Astrocyte (in vitro differentiated cells and primary cell): ENCODE measurements at regions not wholly inside any gene's neighbourhood (a gene's known extent, or its start where the extent isn't known, plus 50 kb on each side); places are given as distances from the start of the nearest gene placed in this dataset.
"Not testable (repeated sequence)": the region's sequence is repeated elsewhere in the genome, so short reads cannot be mapped to it uniquely, and the experiment has no call there.

ENCODE experiments used
- DNase-seq: peaks from one replicate; pipeline ENCODE4 v3.0.0-alpha.2; 2010; ENCODE audit warnings: low read depth
- FAIRE-seq: peaks from 2 replicates; lab custom pipeline; 2011; peaks lifted over from hg19 to GRCh38; lab: Jason Lieb, UNC
- H2AFZ ChIP-seq: 2 replicates; pipeline ENCODE4 v1.6.0; 2012; ENCODE audit warnings: low read depth, low read length, inconsistent platforms
- H3K27ac ChIP-seq: 2 replicates; pipeline ENCODE4 v1.5.1; 2011; ENCODE audit warnings: low read depth, low read length, inconsistent platforms
- H3K27me3 ChIP-seq: 2 replicates; pipeline ENCODE4 v1.6.0; 2011; ENCODE audit warnings: low read length, inconsistent platforms; ENCODE audit not compliant: insufficient read depth
- H3K36me3 ChIP-seq: 2 replicates; pipeline ENCODE4 v1.5.1; 2011; ENCODE audit warnings: low read length, inconsistent platforms; ENCODE audit not compliant: insufficient read depth
- H3K4me1 ChIP-seq: 2 replicates; pipeline ENCODE4 v1.5.1; 2011; ENCODE audit warnings: low read length, inconsistent platforms; ENCODE audit not compliant: insufficient read depth
- H3K4me2 ChIP-seq: 2 replicates; pipeline ENCODE4 v1.6.0; 2012; ENCODE audit warnings: low read length, inconsistent platforms
- H3K4me3 ChIP-seq: 2 replicates; pipeline ENCODE4 v1.5.1; 2011; ENCODE audit warnings: low read depth, mild to moderate bottlenecking, low read length, inconsistent platforms; ENCODE audit not compliant: insufficient read depth
- H3K79me2 ChIP-seq: 2 replicates; pipeline ENCODE4 v1.6.0; 2012; ENCODE audit warnings: mild to moderate bottlenecking, low read length, inconsistent platforms; ENCODE audit not compliant: insufficient read depth
- H3K9ac ChIP-seq: 2 replicates; pipeline ENCODE4 v1.6.0; 2012; ENCODE audit warnings: mild to moderate bottlenecking, low read length, inconsistent platforms
- H3K9me3 ChIP-seq: 2 replicates; pipeline ENCODE4 v1.5.1; 2012; ENCODE audit warnings: low read depth, mild to moderate bottlenecking, low read length, inconsistent platforms; ENCODE audit not compliant: insufficient read depth
- H4K20me1 ChIP-seq: 2 replicates; pipeline ENCODE4 v1.6.0; 2012; ENCODE audit warnings: low read length, inconsistent platforms; ENCODE audit not compliant: insufficient read depth
- H3K27ac Mint-ChIP-seq: one replicate; pipeline ENCODE4 v1.8.0; 2021; ENCODE audit warnings: mild to moderate bottlenecking, mixed read lengths; ENCODE audit not compliant: unreplicated experiment
- H3K27me3 Mint-ChIP-seq: one replicate; pipeline ENCODE4 v1.8.0; 2021; ENCODE audit warnings: low read depth, mixed read lengths; ENCODE audit not compliant: unreplicated experiment
- H3K36me3 Mint-ChIP-seq: one replicate; pipeline ENCODE4 v1.8.0; 2021; ENCODE audit warnings: low read depth, mixed read lengths; ENCODE audit not compliant: unreplicated experiment
- H3K4me1 Mint-ChIP-seq: one replicate; pipeline ENCODE4 v1.8.0; 2021; ENCODE audit warnings: low read depth, mixed read lengths; ENCODE audit not compliant: unreplicated experiment
- H3K4me3 Mint-ChIP-seq: one replicate; pipeline ENCODE4 v1.8.0; 2021; ENCODE audit warnings: mild to moderate bottlenecking, moderate library complexity, mixed read lengths; ENCODE audit not compliant: unreplicated experiment
- H3K9me3 Mint-ChIP-seq: one replicate; pipeline ENCODE4 v1.8.0; 2021; ENCODE audit warnings: mild to moderate bottlenecking, mixed read lengths; ENCODE audit not compliant: unreplicated experiment
- EZH2 ChIP-seq: IDR thresholded peaks from 2 replicates; pipeline ENCODE4 v1.6.1; 2012; ENCODE audit warnings: mild to moderate bottlenecking, low read length, inconsistent platforms; ENCODE audit not compliant: insufficient read depth
- TF ChIP-seq, protein P1 (sequence below): IDR thresholded peaks from 2 replicates; pipeline ENCODE4 v1.5.1; 2011; ENCODE audit warnings: low read depth, mild to moderate bottlenecking, inconsistent platforms, low read length, moderate library complexity; ENCODE audit not compliant: insufficient read depth

DNA sequence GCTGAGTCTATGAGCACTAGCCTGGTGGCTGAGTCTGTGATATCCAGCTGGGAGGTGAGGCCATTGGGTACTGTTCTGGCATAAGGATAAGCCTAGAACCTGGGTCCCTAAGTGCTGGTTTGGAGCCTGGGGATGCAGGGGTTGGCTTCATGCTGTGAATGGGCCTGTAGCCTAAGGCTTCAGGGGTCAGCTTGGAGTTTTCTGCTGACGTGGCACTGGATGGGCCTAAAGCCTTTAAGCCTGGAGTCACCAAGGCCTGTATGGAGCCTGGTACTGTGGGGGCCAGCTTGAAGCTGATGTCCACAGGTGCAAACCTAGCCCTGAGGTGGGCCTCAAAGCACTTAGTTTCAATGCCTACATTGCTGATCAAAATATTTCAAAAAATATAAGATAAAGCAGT, 979.6 kb upstream of the POU3F4 start:
- Histone ChIP-seq H4K20me1 (no peaks in the 10 kb centered on the region), H3K27ac (no peak overlapping the region), H3K4me1 (no peaks in the 10 kb centered on the region), H3K4me2 (no peak overlapping the region), H3K9me3 (no peaks in the 10 kb centered on the region), H3K79me2 (no peaks in the 10 kb centered on the region), H3K27me3 (no peaks in the 10 kb centered on the region), H3K4me3 (no peak overlapping the region), H3K36me3 (no peaks in the 10 kb centered on the region), H3K9ac (no peak overlapping the region), H2AFZ (no peak overlapping the region)
- Mint-ChIP-seq H3K9me3 (no peaks in the 10 kb centered on the region), H3K36me3 (no peaks in the 10 kb centered on the region), H3K4me3 (no peak overlapping the region), H3K27ac (no peak overlapping the region), H3K4me1 (peaks cover 4% of the 10 kb centered on the region), H3K27me3 (no peaks in the 10 kb centered on the region)
- no peak for DNase-seq
- FAIRE-seq: no peak
- no peak for TF ChIP-seq EZH2
- TF ChIP-seq, protein P1, sequence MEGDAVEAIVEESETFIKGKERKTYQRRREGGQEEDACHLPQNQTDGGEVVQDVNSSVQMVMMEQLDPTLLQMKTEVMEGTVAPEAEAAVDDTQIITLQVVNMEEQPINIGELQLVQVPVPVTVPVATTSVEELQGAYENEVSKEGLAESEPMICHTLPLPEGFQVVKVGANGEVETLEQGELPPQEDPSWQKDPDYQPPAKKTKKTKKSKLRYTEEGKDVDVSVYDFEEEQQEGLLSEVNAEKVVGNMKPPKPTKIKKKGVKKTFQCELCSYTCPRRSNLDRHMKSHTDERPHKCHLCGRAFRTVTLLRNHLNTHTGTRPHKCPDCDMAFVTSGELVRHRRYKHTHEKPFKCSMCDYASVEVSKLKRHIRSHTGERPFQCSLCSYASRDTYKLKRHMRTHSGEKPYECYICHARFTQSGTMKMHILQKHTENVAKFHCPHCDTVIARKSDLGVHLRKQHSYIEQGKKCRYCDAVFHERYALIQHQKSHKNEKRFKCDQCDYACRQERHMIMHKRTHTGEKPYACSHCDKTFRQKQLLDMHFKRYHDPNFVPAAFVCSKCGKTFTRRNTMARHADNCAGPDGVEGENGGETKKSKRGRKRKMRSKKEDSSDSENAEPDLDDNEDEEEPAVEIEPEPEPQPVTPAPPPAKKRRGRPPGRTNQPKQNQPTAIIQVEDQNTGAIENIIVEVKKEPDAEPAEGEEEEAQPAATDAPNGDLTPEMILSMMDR: no peak

DNA sequence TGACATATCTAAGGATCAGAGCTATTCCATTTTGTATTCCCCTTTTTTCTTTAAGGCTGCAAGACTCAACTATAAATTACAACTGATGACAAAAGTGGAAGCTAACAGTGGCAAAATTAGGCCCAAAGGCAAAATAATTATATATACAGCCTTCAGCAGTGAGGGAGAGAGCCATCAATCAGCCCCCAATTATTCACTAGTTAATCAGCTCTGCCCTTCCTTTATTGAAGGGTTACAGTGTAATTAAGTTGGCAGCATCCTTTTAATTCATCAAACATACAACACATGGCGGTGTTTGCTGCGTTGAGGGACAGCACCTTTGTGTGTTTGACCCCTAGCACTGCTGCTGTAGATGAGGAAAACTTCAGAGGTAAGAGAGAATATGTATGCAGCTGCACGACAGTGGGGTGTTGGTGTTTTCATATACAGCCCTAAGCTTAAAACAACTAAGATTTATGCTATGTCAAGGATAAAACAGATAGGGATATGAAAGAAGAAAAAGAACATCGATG, 973.9 kb upstream of the POU3F4 start:
- Histone ChIP-seq H3K27me3 (no peaks in the 10 kb centered on the region), H3K36me3 (no peaks in the 10 kb centered on the region), H2AFZ (no peak overlapping the region), H3K4me2 (no peak overlapping the region), H3K27ac (no peak overlapping the region), H3K9ac (no peak overlapping the region), H3K79me2 (no peaks in the 10 kb centered on the region), H3K4me3 (no peak overlapping the region), H3K4me1 (no peaks in the 10 kb centered on the region), H3K9me3 (no peaks in the 10 kb centered on the region), H4K20me1 (no peaks in the 10 kb centered on the region)
- TF ChIP-seq EZH2: no peak
- TF ChIP-seq, protein P1: no peak
- H3K27me3 Mint-ChIP-seq: no peaks in the 10 kb centered on the region
- DNase-seq: no peak
- no peak for FAIRE-seq
- H3K4me1 Mint-ChIP-seq: no peaks in the 10 kb centered on the region
- H3K9me3 Mint-ChIP-seq: no peaks in the 10 kb centered on the region
- no peak overlapping the region for H3K4me3 Mint-ChIP-seq
- H3K36me3 Mint-ChIP-seq: no peaks in the 10 kb centered on the region
- H3K27ac Mint-ChIP-seq: no peak overlapping the region

DNA sequence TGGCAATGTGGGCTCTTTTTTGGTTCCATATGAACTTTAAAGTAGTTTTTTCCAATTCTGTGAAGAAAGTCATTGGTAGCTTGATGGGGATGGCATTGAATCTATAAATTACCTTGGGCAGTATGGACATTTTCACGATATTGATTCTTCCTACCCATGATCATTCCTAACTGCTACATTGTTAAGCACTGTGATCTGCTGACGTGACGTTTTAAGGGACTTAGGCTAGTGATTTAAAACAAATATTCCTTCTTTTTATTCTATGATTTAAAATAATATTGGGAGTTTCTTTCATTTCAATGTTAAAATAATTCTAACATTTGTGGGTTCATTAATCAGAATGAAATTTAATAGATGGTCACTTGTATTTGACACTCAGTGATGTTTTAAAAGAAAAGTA, 970.9 kb upstream of the POU3F4 start:
- H3K9me3 ChIP-seq, H3K4me3 Mint-ChIP-seq, H3K27ac Mint-ChIP-seq, H3K4me2 ChIP-seq, H3K4me1 ChIP-seq, H3K27me3 Mint-ChIP-seq, DNase-seq, H3K9ac ChIP-seq, H3K4me3 ChIP-seq, H3K79me2 ChIP-seq, H3K4me1 Mint-ChIP-seq, H2AFZ ChIP-seq, H4K20me1 ChIP-seq, H3K36me3 ChIP-seq, H3K36me3 Mint-ChIP-seq, FAIRE-seq, H3K27me3 ChIP-seq, H3K9me3 Mint-ChIP-seq, H3K27ac ChIP-seq: not testable (repeated sequence)
